PC-3 (cell line): ENCODE measurements at regions not wholly inside any gene's neighbourhood (a gene's known extent, or its start where the extent isn't known, plus 50 kb on each side); places are given as distances from the start of the nearest gene placed in this dataset.
"Not testable (repeated sequence)": the region's sequence is repeated elsewhere in the genome, so short reads cannot be mapped to it uniquely, and the experiment has no call there.

Source experiments
- ATAC-seq: fragments of 200-7000 bp; cut with Tn5 transposase; 2 replicates; pipeline ENCODE4 v1.9.1; 2020; ENCODE audit warnings: mild to moderate bottlenecking, moderate library complexity
- BruUV-seq: library from RNA; stranded (reverse); fragments of 400-500 nt; replicated peaks from 2 replicates; lab custom pipeline; 2021; lab: Mats Ljungman, UMichigan
- CTCF ChIA-PET: fragments of 300-600 bp; sonication (Branson Sonifier 250); formaldehyde crosslinking; loops from one replicate; lab custom pipeline; 2022; ENCODE audit warnings: antibody characterized with exemption; lab: Charles Lee
- POLR2A ChIA-PET: fragments of 300-600 bp; sonication (Branson Sonifier 250); formaldehyde crosslinking; loops from one replicate; lab custom pipeline; 2022; ENCODE audit warnings: antibody characterized with exemption; ENCODE audit not compliant: unreplicated experiment; lab: Charles Lee
- DNase-seq: peaks from one replicate; pipeline ENCODE4 v3.0.0-alpha.2; 2015
- H2AFZ ChIP-seq: fragments of 300-600 bp; sonication (generic); 2 replicates; pipeline ENCODE4 v1.6.0; 2016; ENCODE audit warnings: antibody characterized with exemption, low read length
- H3F3A ChIP-seq: fragments of 300-600 bp; sonication (generic); one replicate; pipeline ENCODE4 v1.6.0; 2017; ENCODE audit warnings: antibody characterized with exemption, low read length, control low read depth, mild to moderate bottlenecking; ENCODE audit not compliant: unreplicated experiment
- H3K27ac ChIP-seq: fragments of 300-600 bp; sonication (generic); 2 replicates; pipeline ENCODE4 v1.5.1; 2016; ENCODE audit warnings: mild to moderate bottlenecking, low read length
- H3K27me3 ChIP-seq: fragments of 300-600 bp; sonication (generic); 2 replicates; pipeline ENCODE4 v1.6.1; 2016; ENCODE audit warnings: low read length, mixed read lengths
- H3K36me3 ChIP-seq: fragments of 300-600 bp; sonication (generic); 2 replicates; pipeline ENCODE4 v1.6.1; 2016; ENCODE audit warnings: low read depth, mixed run types, low read length, mixed read lengths
- H3K4me1 ChIP-seq: fragments of 300-600 bp; sonication (generic); 2 replicates; pipeline ENCODE4 v1.5.1; 2016; ENCODE audit warnings: low read length; ENCODE audit not compliant: insufficient read depth
- H3K4me2 ChIP-seq: fragments of 300-600 bp; sonication (generic); 2 replicates; pipeline ENCODE4 v1.6.0; 2016; ENCODE audit warnings: low read length
- H3K4me3 ChIP-seq: fragments of 300-600 bp; sonication (generic); 2 replicates; pipeline ENCODE4 v1.5.1; 2016; ENCODE audit warnings: mild to moderate bottlenecking, low read length, mixed read lengths
- H3K79me2 ChIP-seq: fragments of 300-600 bp; sonication (generic); 2 replicates; pipeline ENCODE4 v1.6.1; 2017; ENCODE audit warnings: low read length, mixed read lengths
- H3K9ac ChIP-seq: fragments of 300-600 bp; sonication (generic); 2 replicates; pipeline ENCODE4 v1.6.0; 2016; ENCODE audit warnings: mild to moderate bottlenecking, low read length
- H3K9me2 ChIP-seq: fragments of 300-600 bp; sonication (generic); replicated peaks from 2 replicates; pipeline ENCODE4 v1.6.1; 2016; ENCODE audit warnings: mixed run types, low read length, mixed read lengths
- H3K9me3 ChIP-seq: fragments of 300-600 bp; sonication (generic); 2 replicates; pipeline ENCODE4 v1.6.1; 2016; ENCODE audit warnings: low read length, mixed read lengths
- H4K20me1 ChIP-seq: fragments of 300-600 bp; sonication (generic); 2 replicates; pipeline ENCODE4 v1.6.1; 2016; ENCODE audit warnings: low read length, mixed read lengths
- CTCF ChIP-seq: fragments of 300-600 bp; sonication (generic); conservative IDR thresholded peaks from 2 replicates; pipeline ENCODE4 v1.5.1; 2017; ENCODE audit warnings: antibody characterized with exemption, low read depth, mild to moderate bottlenecking, low read length
- EZH2 ChIP-seq: fragments of 300-600 bp; sonication (generic); IDR thresholded peaks from one replicate; pipeline ENCODE4 v1.6.1; 2017; ENCODE audit warnings: antibody characterized with exemption, mild to moderate bottlenecking, low read length; ENCODE audit not compliant: unreplicated experiment
- EZH2phosphoT487 ChIP-seq: fragments of 300-600 bp; sonication (generic); IDR thresholded peaks from 2 replicates; pipeline ENCODE4 v1.6.1; 2018; ENCODE audit warnings: mild to moderate bottlenecking, antibody characterized with exemption, low read length, borderline replicate concordance
- intact Hi-C: fragments of 100-400 bp; cut with micrococcal nuclease; formaldehyde crosslinking; loops from 2 replicates; pipeline ENCODE4 v1.9.0; 2023

GRCh38 chr7:155382802-155383171 is 75.1 kb upstream of the EN2 start:
- ChIA-PET CTCF (no interaction called here), POLR2A (no interaction called here)
- no peak overlapping the region for H3K27ac ChIP-seq
- no peak for TF ChIP-seq CTCF
- no peak for TF ChIP-seq EZH2
- TF ChIP-seq EZH2phosphoT487: no peak
- H3K4me1 ChIP-seq: 0 out of 2 replicates have a peak, but pooled peaks cover 4% of the 10 kb centered on the region
- H3K9ac ChIP-seq: no peak overlapping the region
- DNase-seq (no peak), ATAC-seq (no peak)
- no peaks in the 10 kb centered on the region for H3F3A ChIP-seq
- intact Hi-C loops: loop anchor here (5.0 to 10.0 kb wide), 2 partner anchors 140 to 352 kb away; no protein-coding TSS in a partner anchor
- no peaks in the 10 kb centered on the region for H3K9me3 ChIP-seq
- H2AFZ ChIP-seq: no peak overlapping the region
- H3K79me2 ChIP-seq: no peaks in the 10 kb centered on the region
- peaks cover 80% of the 10 kb centered on the region for H3K27me3 ChIP-seq
- H3K4me3 ChIP-seq: no peak overlapping the region
- no TSS peak for BruUV-seq
- no peaks in the 10 kb centered on the region for H3K36me3 ChIP-seq
- no peaks in the 10 kb centered on the region for H3K9me2 ChIP-seq
- no peak overlapping the region for H3K4me2 ChIP-seq
- H4K20me1 ChIP-seq: no peaks in the 10 kb centered on the region; the same call in 1 of the 2 replicates

- intact Hi-C loops: loop anchor here (5.0 to 10.0 kb wide), 2 partner anchors 138 to 351 kb away; no protein-coding TSS in a partner anchor
- Histone ChIP-seq H3K9me2 (no peaks in the 10 kb centered on the region), H3K9ac (no peak overlapping the region), H2AFZ (no peak overlapping the region), H4K20me1 (no peaks in the 10 kb centered on the region; the same call in 1 of the 2 replicates), H3K79me2 (no peaks in the 10 kb centered on the region), H3F3A (no peaks in the 10 kb centered on the region), H3K36me3 (no peaks in the 10 kb centered on the region), H3K4me2 (no peak overlapping the region), H3K27me3 (peaks cover 69% of the 10 kb centered on the region), H3K9me3 (no peaks in the 10 kb centered on the region), H3K27ac (no peak overlapping the region), H3K4me3 (no peak overlapping the region), H3K4me1 (0 out of 2 replicates have a peak, but pooled peaks cover 4% of the 10 kb centered on the region)
- no TSS peak for BruUV-seq
- ChIA-PET POLR2A (no interaction called here), CTCF (no interaction called here)
- ATAC-seq (no peak), DNase-seq (no peak)
- no peak for TF ChIP-seq EZH2
- TF ChIP-seq CTCF: no peak
- TF ChIP-seq EZH2phosphoT487: no peak
These were observed 74.0 kb upstream of the EN2 start for GRCh38 chr7:155383756-155384491.

GRCh38 chr7:155384751-155385150 is 73.2 kb upstream of the EN2 start:
- Histone ChIP-seq H3F3A (no peaks in the 10 kb centered on the region), H3K36me3 (no peaks in the 10 kb centered on the region), H3K4me3 (no peak overlapping the region), H3K79me2 (no peaks in the 10 kb centered on the region), H4K20me1 (no peaks in the 10 kb centered on the region; the same call in 1 of the 2 replicates), H3K9ac (no peak overlapping the region), H3K27ac (no peak overlapping the region), H3K9me3 (no peaks in the 10 kb centered on the region), H2AFZ (no peak overlapping the region), H3K9me2 (no peaks in the 10 kb centered on the region), H3K27me3 (peaks cover 65% of the 10 kb centered on the region), H3K4me1 (0 out of 2 replicates have a peak, but pooled peaks cover 4% of the 10 kb centered on the region), H3K4me2 (no peak overlapping the region)
- no peak for TF ChIP-seq CTCF
- no peak for DNase-seq
- ChIA-PET CTCF (no interaction called here), POLR2A (no interaction called here)
- no peak for ATAC-seq
- intact Hi-C loops: loop anchor here (5.0 to 10.0 kb wide), 2 partner anchors 138 to 350 kb away; no protein-coding TSS in a partner anchor
- BruUV-seq: no TSS peak

GRCh38 chr7:155385182-155385581 is 72.7 kb upstream of the EN2 start:
- ATAC-seq, H3K36me3 ChIP-seq, H3K4me2 ChIP-seq, H2AFZ ChIP-seq, H3K27ac ChIP-seq, H3F3A ChIP-seq, CTCF ChIA-PET, H3K4me3 ChIP-seq, BruUV-seq, H4K20me1 ChIP-seq, POLR2A ChIA-PET, H3K9me3 ChIP-seq, H3K79me2 ChIP-seq, H3K4me1 ChIP-seq, H3K9ac ChIP-seq, DNase-seq, H3K9me2 ChIP-seq: not testable (repeated sequence)
- peaks cover 65% of the 10 kb centered on the region for H3K27me3 ChIP-seq
- intact Hi-C loops: loop anchor here (10.0 kb wide), 1 partner anchor 350 kb away; no protein-coding TSS in a partner anchor
